Ascending aorta (tissue), 2 donors: ENCODE measurements at regions not wholly inside any gene's neighbourhood (a gene's known extent, or its start where the extent isn't known, plus 50 kb on each side); places are given as distances from the start of the nearest gene placed in this dataset.

Source experiments
- DNase-seq, 2 donors: peaks; one replicate each; pipeline ENCODE4 v3.0.0-alpha.2; 2019; ENCODE audit warnings: low spot score in 2 of 2
- H3K27ac ChIP-seq, 2 donors: fragments of 200-600 bp; sonication (generic); one replicate each; pipeline ENCODE4 v1.5.1; 2016 to 2017; ENCODE audit warnings: mild to moderate bottlenecking in 1 of 2
- H3K27me3 ChIP-seq: fragments of 200-600 bp; sonication (generic); one replicate; pipeline ENCODE4 v1.5.1; 2017
- H3K36me3 ChIP-seq, 2 donors: fragments of 200-600 bp; sonication (generic); one replicate each; pipeline ENCODE4 v1.5.1; 2016
- H3K4me1 ChIP-seq, 2 donors: fragments of 200-600 bp; sonication (generic); one replicate each; pipeline ENCODE4 v1.5.1; 2016 to 2017; ENCODE audit warnings: mild to moderate bottlenecking in 1 of 2
- H3K4me3 ChIP-seq, 2 donors: fragments of 200-600 bp; sonication (generic); one replicate each; pipeline ENCODE4 v1.5.1; 2016 to 2017; ENCODE audit warnings: mild to moderate bottlenecking in 1 of 2
- H3K9me3 ChIP-seq, 2 donors: fragments of 200-600 bp; sonication (generic); one replicate each; pipeline ENCODE4 v1.5.1; 2016
- intact Hi-C: fragments of 100-400 bp; cut with DNase I; formaldehyde crosslinking; loops from one replicate; pipeline ENCODE4 v1.15.1; 2023
- TF ChIP-seq, protein P1 (sequence below), 3 experiments: fragments of 200-600 bp in 2 of 3; fragments of 450-650 bp in 1 of 3; sonication (generic) in 2 of 3; IDR thresholded peaks; one replicate each; pipeline ENCODE4 v1.5.1; 2016 to 2019; ENCODE audit warnings: antibody characterized with exemption in 3 of 3, mild to moderate bottlenecking in 1 of 3, moderate library complexity in 1 of 3

DNA sequence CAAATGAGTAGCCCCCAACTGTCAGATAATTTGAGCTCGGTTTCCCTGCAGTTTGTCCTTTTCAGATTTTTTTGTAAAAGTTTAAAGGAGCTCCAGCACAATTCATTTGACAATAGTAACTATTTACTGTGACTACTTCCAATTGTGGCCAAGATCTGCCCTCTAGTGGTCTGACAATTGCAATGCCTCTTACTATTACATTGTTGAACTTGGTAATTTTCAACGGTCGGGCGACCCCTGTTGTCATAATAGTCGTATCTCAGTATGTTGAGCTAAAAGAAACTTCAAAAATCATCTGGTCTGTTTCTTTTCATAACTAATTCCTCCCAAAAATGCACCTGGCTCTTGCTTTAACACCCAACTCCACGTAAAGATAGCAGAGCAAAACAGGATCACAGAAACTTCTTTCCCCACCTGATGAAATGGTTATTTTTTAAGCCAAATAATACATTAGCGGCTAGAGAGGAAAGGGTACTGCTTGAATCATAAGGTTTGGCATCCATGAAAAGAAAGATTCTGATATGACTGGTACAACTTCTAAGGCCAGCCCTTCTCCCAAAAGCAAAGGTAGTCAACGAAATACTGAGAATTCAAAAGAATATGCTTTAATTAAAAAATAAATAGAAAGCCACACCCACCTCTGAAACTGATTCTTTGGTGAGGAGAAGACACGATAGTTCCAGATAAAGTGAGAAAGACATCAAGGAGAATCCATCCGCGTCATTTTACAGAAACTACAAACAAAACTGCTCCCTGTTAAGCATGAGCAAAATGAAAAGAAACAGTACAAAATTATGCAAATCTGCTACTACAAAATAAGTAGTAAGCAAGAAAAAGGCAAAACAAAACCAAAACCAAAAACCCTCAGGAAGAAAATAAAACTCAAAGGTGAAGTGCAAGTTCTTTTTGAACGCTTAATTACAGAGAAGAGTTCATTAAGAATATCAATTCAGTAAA, 76.9 kb upstream of the HTR4 start:
- Histone ChIP-seq H3K27ac (no peak overlapping the region), H3K4me1 (peaks cover 0 to 12% of the 10 kb centered on the region in 2 donors), H3K36me3 (no peaks in the 10 kb centered on the region), H3K4me3 (peak overlapping the region; percentile 36 to 47), H3K9me3 (no peaks in the 10 kb centered on the region), H3K27me3 (no peaks in the 10 kb centered on the region)
- intact Hi-C loops: loop anchor here (1.0 to 5.0 kb wide), 6 partner anchors 96 to 554 kb away; partner anchors contain the start of genes ADRB2 and FBXO38
- TF ChIP-seq, protein P1, sequence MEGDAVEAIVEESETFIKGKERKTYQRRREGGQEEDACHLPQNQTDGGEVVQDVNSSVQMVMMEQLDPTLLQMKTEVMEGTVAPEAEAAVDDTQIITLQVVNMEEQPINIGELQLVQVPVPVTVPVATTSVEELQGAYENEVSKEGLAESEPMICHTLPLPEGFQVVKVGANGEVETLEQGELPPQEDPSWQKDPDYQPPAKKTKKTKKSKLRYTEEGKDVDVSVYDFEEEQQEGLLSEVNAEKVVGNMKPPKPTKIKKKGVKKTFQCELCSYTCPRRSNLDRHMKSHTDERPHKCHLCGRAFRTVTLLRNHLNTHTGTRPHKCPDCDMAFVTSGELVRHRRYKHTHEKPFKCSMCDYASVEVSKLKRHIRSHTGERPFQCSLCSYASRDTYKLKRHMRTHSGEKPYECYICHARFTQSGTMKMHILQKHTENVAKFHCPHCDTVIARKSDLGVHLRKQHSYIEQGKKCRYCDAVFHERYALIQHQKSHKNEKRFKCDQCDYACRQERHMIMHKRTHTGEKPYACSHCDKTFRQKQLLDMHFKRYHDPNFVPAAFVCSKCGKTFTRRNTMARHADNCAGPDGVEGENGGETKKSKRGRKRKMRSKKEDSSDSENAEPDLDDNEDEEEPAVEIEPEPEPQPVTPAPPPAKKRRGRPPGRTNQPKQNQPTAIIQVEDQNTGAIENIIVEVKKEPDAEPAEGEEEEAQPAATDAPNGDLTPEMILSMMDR (IDR thresholded peaks at IDR 0.05): peak; percentile 82 to 93 (median 87)
- DNase-seq: peak in 1 of 2 donors; percentile 88

- Histone ChIP-seq H3K4me3 (no peak overlapping the region), H3K27me3 (no peaks in the 10 kb centered on the region), H3K36me3 (no peaks in the 10 kb centered on the region), H3K27ac (no peak overlapping the region), H3K9me3 (no peaks in the 10 kb centered on the region), H3K4me1 (peaks cover 0 to 24% of the 10 kb centered on the region in 2 donors)
- intact Hi-C loops: loop anchor here (1.0 to 5.0 kb wide), 7 partner anchors 95 to 555 kb away; partner anchors contain the start of genes ADRB2 and FBXO38
- TF ChIP-seq, protein P1 (IDR thresholded peaks at IDR 0.05): no peak
- no peak for DNase-seq
Observed at GRCh38 chr5:148732692-148733091, 78.4 kb upstream of the HTR4 start.

- H3K4me3 ChIP-seq: no peak overlapping the region
- no peak overlapping the region for H3K27ac ChIP-seq
- H3K4me1 ChIP-seq: peaks cover 0 to 24% of the 10 kb centered on the region in 2 donors
- H3K27me3 ChIP-seq: no peaks in the 10 kb centered on the region
- no peaks in the 10 kb centered on the region for H3K36me3 ChIP-seq
- peak in 1 of 2 donors; percentile 92 for DNase-seq
- TF ChIP-seq, protein P1 (IDR thresholded peaks at IDR 0.05): peak; percentile 52 to 74 (median 72)
- no peaks in the 10 kb centered on the region for H3K9me3 ChIP-seq
- intact Hi-C loops: loop anchor here (1.0 to 5.0 kb wide), 7 partner anchors 93 to 557 kb away; partner anchors contain the start of genes ADRB2 and FBXO38
Observed at GRCh38 chr5:148733601-148734438, 79.5 kb upstream of the HTR4 start.

GRCh38 chr5:148734518-148734917, 80.2 kb upstream of the HTR4 start:
- Histone ChIP-seq H3K27me3 (no peaks in the 10 kb centered on the region), H3K27ac (no peak overlapping the region), H3K9me3 (no peaks in the 10 kb centered on the region), H3K4me3 (no peak overlapping the region), H3K4me1 (peaks cover 0 to 25% of the 10 kb centered on the region in 2 donors), H3K36me3 (no peaks in the 10 kb centered on the region)
- intact Hi-C loops: loop anchor here (5.0 kb wide), 5 partner anchors 93 to 557 kb away; partner anchors contain the start of genes ADRB2 and FBXO38
- no peak for DNase-seq
- TF ChIP-seq, protein P1 (IDR thresholded peaks at IDR 0.05): no peak

DNA sequence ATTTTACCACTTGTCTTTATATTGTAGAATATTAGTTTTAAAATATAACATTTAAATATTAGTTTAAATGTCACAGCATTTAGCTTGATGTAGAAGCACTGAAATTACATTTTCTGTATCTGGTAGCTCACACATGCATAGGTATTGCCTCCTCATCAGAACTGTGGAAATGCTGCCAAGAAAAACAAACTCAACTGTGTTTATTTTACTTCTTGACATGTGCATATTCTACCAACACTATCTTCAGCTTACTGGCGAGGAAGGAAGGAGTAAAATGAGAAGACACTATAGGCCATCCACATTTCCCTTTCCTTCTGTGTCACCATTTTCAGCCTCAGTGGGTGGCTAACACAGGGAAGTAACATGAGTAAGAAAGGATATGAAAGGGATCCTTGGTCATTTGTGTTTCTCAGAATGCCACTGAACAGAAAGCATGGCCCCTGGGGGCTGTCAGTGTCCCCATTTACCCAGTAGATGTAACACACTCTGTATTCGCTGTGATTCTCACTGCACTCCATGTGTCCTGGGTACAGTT, 81.0 kb upstream of the HTR4 start:
- intact Hi-C loops: no loop called here
- H3K9me3 ChIP-seq: no peaks in the 10 kb centered on the region
- DNase-seq: no peak
- peaks cover 0 to 25% of the 10 kb centered on the region in 2 donors for H3K4me1 ChIP-seq
- no peaks in the 10 kb centered on the region for H3K27me3 ChIP-seq
- no peak overlapping the region for H3K27ac ChIP-seq
- no peak overlapping the region for H3K4me3 ChIP-seq
- TF ChIP-seq, protein P1 (IDR thresholded peaks at IDR 0.05): no peak
- no peaks in the 10 kb centered on the region for H3K36me3 ChIP-seq
